IMR-90 (cell line): ENCODE measurements at regions not wholly inside any gene's neighbourhood (a gene's known extent, or its start where the extent isn't known, plus 50 kb on each side); places are given as distances from the start of the nearest gene placed in this dataset.

Experiments used
- CHD1 ChIP-seq: IDR thresholded peaks from 2 replicates; pipeline ENCODE4 v1.6.1; 2012; ENCODE audit warnings: low read depth, low read length, improper control_type of control experiment
- CTCF ChIP-seq: conservative IDR thresholded peaks from 2 replicates; pipeline ENCODE4 v1.5.1; 2012; ENCODE audit warnings: mild to moderate bottlenecking, low read depth, low read length, improper control_type of control experiment
- POLR2A ChIP-seq: IDR thresholded peaks from 2 replicates; pipeline ENCODE4 v1.6.1; 2012; ENCODE audit warnings: mild to moderate bottlenecking, low read depth, low read length
- RCOR1 ChIP-seq: IDR thresholded peaks from 2 replicates; pipeline ENCODE4 v1.6.1; 2012; ENCODE audit warnings: mild to moderate bottlenecking, low read length, improper control_type of control experiment; ENCODE audit not compliant: insufficient replicate concordance
- SMC3 ChIP-seq: fragments of 150-350 bp; IDR thresholded peaks from 2 replicates; pipeline ENCODE4 v1.6.1; 2016; ENCODE audit warnings: low read depth, mild to moderate bottlenecking, antibody characterized with exemption, low read length, moderate library complexity

GRCh38 chr2:43126817-43127207 lies 99.6 kb downstream of the ZFP36L2 start:
- no peak for TF ChIP-seq CHD1
- no peak for TF ChIP-seq CTCF
- no peak for TF ChIP-seq POLR2A
- TF ChIP-seq RCOR1, result no peak
- TF ChIP-seq SMC3, result no peak
